ENCODE measurements at regions not wholly inside any gene's neighbourhood (a gene's known extent, or its start where the extent isn't known, plus 50 kb on each side); places are given as distances from the start of the nearest gene placed in this dataset.

- TF ChIP-seq, protein P1, sequence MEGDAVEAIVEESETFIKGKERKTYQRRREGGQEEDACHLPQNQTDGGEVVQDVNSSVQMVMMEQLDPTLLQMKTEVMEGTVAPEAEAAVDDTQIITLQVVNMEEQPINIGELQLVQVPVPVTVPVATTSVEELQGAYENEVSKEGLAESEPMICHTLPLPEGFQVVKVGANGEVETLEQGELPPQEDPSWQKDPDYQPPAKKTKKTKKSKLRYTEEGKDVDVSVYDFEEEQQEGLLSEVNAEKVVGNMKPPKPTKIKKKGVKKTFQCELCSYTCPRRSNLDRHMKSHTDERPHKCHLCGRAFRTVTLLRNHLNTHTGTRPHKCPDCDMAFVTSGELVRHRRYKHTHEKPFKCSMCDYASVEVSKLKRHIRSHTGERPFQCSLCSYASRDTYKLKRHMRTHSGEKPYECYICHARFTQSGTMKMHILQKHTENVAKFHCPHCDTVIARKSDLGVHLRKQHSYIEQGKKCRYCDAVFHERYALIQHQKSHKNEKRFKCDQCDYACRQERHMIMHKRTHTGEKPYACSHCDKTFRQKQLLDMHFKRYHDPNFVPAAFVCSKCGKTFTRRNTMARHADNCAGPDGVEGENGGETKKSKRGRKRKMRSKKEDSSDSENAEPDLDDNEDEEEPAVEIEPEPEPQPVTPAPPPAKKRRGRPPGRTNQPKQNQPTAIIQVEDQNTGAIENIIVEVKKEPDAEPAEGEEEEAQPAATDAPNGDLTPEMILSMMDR (IDR thresholded peaks at IDR 0.05) = no peak
- TF ChIP-seq POLR2A (IDR thresholded peaks at IDR 0.05) = no peak
Observed at GRCh38 chr3:5305684-5305989, 118.1 kb downstream of the EDEM1 start.
